PC-3 (cell line): ENCODE measurements at regions not wholly inside any gene's neighbourhood (a gene's known extent, or its start where the extent isn't known, plus 50 kb on each side); places are given as distances from the start of the nearest gene placed in this dataset.

Source experiments
- ATAC-seq: fragments of 200-7000 bp; cut with Tn5 transposase; 2 replicates; pipeline ENCODE4 v1.9.1; 2020; ENCODE audit warnings: mild to moderate bottlenecking, moderate library complexity
- BruUV-seq: library from RNA; stranded (reverse); fragments of 400-500 nt; replicated peaks from 2 replicates; lab custom pipeline; 2021; lab: Mats Ljungman, UMichigan
- CTCF ChIA-PET: fragments of 300-600 bp; sonication (Branson Sonifier 250); formaldehyde crosslinking; loops from one replicate; lab custom pipeline; 2022; ENCODE audit warnings: antibody characterized with exemption; lab: Charles Lee
- POLR2A ChIA-PET: fragments of 300-600 bp; sonication (Branson Sonifier 250); formaldehyde crosslinking; loops from one replicate; lab custom pipeline; 2022; ENCODE audit warnings: antibody characterized with exemption; ENCODE audit not compliant: unreplicated experiment; lab: Charles Lee
- DNase-seq: peaks from one replicate; pipeline ENCODE4 v3.0.0-alpha.2; 2015
- H2AFZ ChIP-seq: fragments of 300-600 bp; sonication (generic); 2 replicates; pipeline ENCODE4 v1.6.0; 2016; ENCODE audit warnings: antibody characterized with exemption, low read length
- H3F3A ChIP-seq: fragments of 300-600 bp; sonication (generic); one replicate; pipeline ENCODE4 v1.6.0; 2017; ENCODE audit warnings: antibody characterized with exemption, low read length, control low read depth, mild to moderate bottlenecking; ENCODE audit not compliant: unreplicated experiment
- H3K27ac ChIP-seq: fragments of 300-600 bp; sonication (generic); 2 replicates; pipeline ENCODE4 v1.5.1; 2016; ENCODE audit warnings: mild to moderate bottlenecking, low read length
- H3K27me3 ChIP-seq: fragments of 300-600 bp; sonication (generic); 2 replicates; pipeline ENCODE4 v1.6.1; 2016; ENCODE audit warnings: low read length, mixed read lengths
- H3K36me3 ChIP-seq: fragments of 300-600 bp; sonication (generic); 2 replicates; pipeline ENCODE4 v1.6.1; 2016; ENCODE audit warnings: low read depth, mixed run types, low read length, mixed read lengths
- H3K4me1 ChIP-seq: fragments of 300-600 bp; sonication (generic); 2 replicates; pipeline ENCODE4 v1.5.1; 2016; ENCODE audit warnings: low read length; ENCODE audit not compliant: insufficient read depth
- H3K4me2 ChIP-seq: fragments of 300-600 bp; sonication (generic); 2 replicates; pipeline ENCODE4 v1.6.0; 2016; ENCODE audit warnings: low read length
- H3K4me3 ChIP-seq: fragments of 300-600 bp; sonication (generic); 2 replicates; pipeline ENCODE4 v1.5.1; 2016; ENCODE audit warnings: mild to moderate bottlenecking, low read length, mixed read lengths
- H3K79me2 ChIP-seq: fragments of 300-600 bp; sonication (generic); 2 replicates; pipeline ENCODE4 v1.6.1; 2017; ENCODE audit warnings: low read length, mixed read lengths
- H3K9ac ChIP-seq: fragments of 300-600 bp; sonication (generic); 2 replicates; pipeline ENCODE4 v1.6.0; 2016; ENCODE audit warnings: mild to moderate bottlenecking, low read length
- H3K9me2 ChIP-seq: fragments of 300-600 bp; sonication (generic); replicated peaks from 2 replicates; pipeline ENCODE4 v1.6.1; 2016; ENCODE audit warnings: mixed run types, low read length, mixed read lengths
- H3K9me3 ChIP-seq: fragments of 300-600 bp; sonication (generic); 2 replicates; pipeline ENCODE4 v1.6.1; 2016; ENCODE audit warnings: low read length, mixed read lengths
- H4K20me1 ChIP-seq: fragments of 300-600 bp; sonication (generic); 2 replicates; pipeline ENCODE4 v1.6.1; 2016; ENCODE audit warnings: low read length, mixed read lengths
- CTCF ChIP-seq: fragments of 300-600 bp; sonication (generic); conservative IDR thresholded peaks from 2 replicates; pipeline ENCODE4 v1.5.1; 2017; ENCODE audit warnings: antibody characterized with exemption, low read depth, mild to moderate bottlenecking, low read length
- EZH2 ChIP-seq: fragments of 300-600 bp; sonication (generic); IDR thresholded peaks from one replicate; pipeline ENCODE4 v1.6.1; 2017; ENCODE audit warnings: antibody characterized with exemption, mild to moderate bottlenecking, low read length; ENCODE audit not compliant: unreplicated experiment
- EZH2phosphoT487 ChIP-seq: fragments of 300-600 bp; sonication (generic); IDR thresholded peaks from 2 replicates; pipeline ENCODE4 v1.6.1; 2018; ENCODE audit warnings: mild to moderate bottlenecking, antibody characterized with exemption, low read length, borderline replicate concordance
- intact Hi-C: fragments of 100-400 bp; cut with micrococcal nuclease; formaldehyde crosslinking; loops from 2 replicates; pipeline ENCODE4 v1.9.0; 2023

GRCh38 chr5:57414191-57414590 lies 68.4 kb downstream of the ACTBL2 start:
- no TSS peak for BruUV-seq
- Histone ChIP-seq H2AFZ (no peak overlapping the region), H3K36me3 (no peaks in the 10 kb centered on the region), H3F3A (no peaks in the 10 kb centered on the region), H3K9me3 (no peaks in the 10 kb centered on the region), H3K27me3 (no peaks in the 10 kb centered on the region), H3K27ac (no peak overlapping the region), H3K9ac (no peak overlapping the region), H3K4me2 (no peak overlapping the region), H3K4me1 (peaks cover 22% of the 10 kb centered on the region), H3K79me2 (no peaks in the 10 kb centered on the region), H3K4me3 (no peak overlapping the region), H3K9me2 (no peaks in the 10 kb centered on the region), H4K20me1 (no peaks in the 10 kb centered on the region)
- DNase-seq (no peak), ATAC-seq (no peak)
- ChIA-PET CTCF (interaction anchor here (0.6 kb wide), 1 partner anchor 149 kb away, joined by 3 read pairs; no protein-coding TSS in a partner anchor), POLR2A (no interaction called here)
- intact Hi-C loops: loop anchor here (5.0 kb wide), 1 partner anchor 117 kb away; no protein-coding TSS in a partner anchor
- no peak for TF ChIP-seq EZH2phosphoT487
- no peak for TF ChIP-seq CTCF
- TF ChIP-seq EZH2: no peak

DNA sequence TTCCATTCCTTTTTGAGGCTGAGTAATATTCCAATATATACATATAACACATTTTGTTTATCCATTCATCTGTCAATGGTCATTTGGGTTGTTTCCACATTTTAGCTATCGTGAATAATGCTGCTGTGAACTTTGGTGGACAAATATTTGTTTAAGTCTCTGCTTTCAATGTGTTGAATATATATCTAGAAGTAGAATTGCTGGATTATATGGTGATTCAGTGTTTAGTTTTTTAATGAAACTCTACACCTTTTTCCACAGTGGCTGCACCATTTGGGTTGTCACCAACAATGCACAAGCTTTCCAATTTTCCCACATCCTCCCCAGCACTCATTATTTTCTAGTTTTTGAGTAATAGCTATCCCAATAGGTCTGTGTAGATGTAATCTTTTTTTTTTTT lies 69.5 kb downstream of the ACTBL2 start:
- CTCF ChIA-PET: no interaction called here

GRCh38 chr5:57412680-57413079 lies 69.9 kb downstream of the ACTBL2 start:
- ATAC-seq: no peak

More for the DNA sequence above, 69.5 kb downstream of the ACTBL2 start:
- peaks cover 22% of the 10 kb centered on the region for H3K4me1 ChIP-seq
- TF ChIP-seq EZH2 (no peak), EZH2phosphoT487 (no peak)
- H3K79me2 ChIP-seq: no peaks in the 10 kb centered on the region
- intact Hi-C loops: loop anchor here (1.0 to 5.0 kb wide), 4 partner anchors 18 to 116 kb away; no protein-coding TSS in a partner anchor
- POLR2A ChIA-PET: interaction anchor here (0.9 kb wide), 1 partner anchor 46 kb away, joined by 10 read pairs; no protein-coding TSS in a partner anchor
- H3K9ac ChIP-seq: no peak overlapping the region
- no peak overlapping the region for H2AFZ ChIP-seq
- no peaks in the 10 kb centered on the region for H4K20me1 ChIP-seq
- H3K27me3 ChIP-seq: no peaks in the 10 kb centered on the region
- H3K4me2 ChIP-seq: 0 out of 2 replicates have a peak overlapping the region, but pooled peaks have one; percentile 12
- no peaks in the 10 kb centered on the region for H3K9me3 ChIP-seq
- H3K36me3 ChIP-seq: no peaks in the 10 kb centered on the region
- peak; percentile 67 for DNase-seq
- H3K4me3 ChIP-seq: no peak overlapping the region
- peak; percentile 75 for ATAC-seq
- BruUV-seq: no TSS peak
- no peaks in the 10 kb centered on the region for H3K9me2 ChIP-seq
- peak overlapping the region; percentile 55 for H3K27ac ChIP-seq
- no peaks in the 10 kb centered on the region for H3F3A ChIP-seq

More at GRCh38 chr5:57412680-57413079, 69.9 kb downstream of the ACTBL2 start:
- TF ChIP-seq EZH2: no peak
- no peak for TF ChIP-seq CTCF
- no peak for TF ChIP-seq EZH2phosphoT487
- no peaks in the 10 kb centered on the region for H3K36me3 ChIP-seq
- peak overlapping the region; percentile 49 for H3K27ac ChIP-seq
- no peak overlapping the region for H3K4me3 ChIP-seq
- H3K9ac ChIP-seq: no peak overlapping the region
- peak overlapping the region; percentile 12 for H3K4me2 ChIP-seq
- no peaks in the 10 kb centered on the region for H3F3A ChIP-seq
- H3K9me3 ChIP-seq: no peaks in the 10 kb centered on the region
- DNase-seq: no peak
- intact Hi-C loops: loop anchor here (1.0 to 5.0 kb wide), 4 partner anchors 19 to 115 kb away; no protein-coding TSS in a partner anchor
- peaks cover 22% of the 10 kb centered on the region for H3K4me1 ChIP-seq
- H2AFZ ChIP-seq: no peak overlapping the region
- no peaks in the 10 kb centered on the region for H3K79me2 ChIP-seq
- BruUV-seq: no TSS peak
- H3K27me3 ChIP-seq: no peaks in the 10 kb centered on the region
- no peaks in the 10 kb centered on the region for H3K9me2 ChIP-seq
- ChIA-PET POLR2A (interaction anchor here (0.9 kb wide), 1 partner anchor 46 kb away, joined by 10 read pairs; no protein-coding TSS in a partner anchor), CTCF (no interaction called here)
- H4K20me1 ChIP-seq: no peaks in the 10 kb centered on the region
